ENCODE measurements at regions not wholly inside any gene's neighbourhood (a gene's known extent, or its start where the extent isn't known, plus 50 kb on each side); places are given as distances from the start of the nearest gene placed in this dataset.

GRCh38 chr1:57845041-57845440 lies 421.2 kb upstream of the DAB1 start:
- H3K27me3 ChIP-seq (replicated peaks in 1 of 2; ENCODE audit: control insufficient read depth in 2 of 2, insufficient read depth in 2 of 2, low read length in 1 of 2), result no peaks in the 10 kb centered on the region
- H3K4me3 ChIP-seq, result no peak overlapping the region
- ATAC-seq (no peak), DNase-seq (ENCODE audit: low read depth, low spot score) (no peak), FAIRE-seq (no peak)
- WGBS (ENCODE audit: insufficient coverage, insufficient replicate concordance, low lambda C conversion rate, missing lambda C conversion rate), result 0% methylated on average over 1 of the region's 1 CpG
- in situ Hi-C loops (cut with MboI), result no loop called here
- H3K27ac ChIP-seq (ENCODE audit: control insufficient read depth, insufficient read depth), result no peak overlapping the region
- POLR2A ChIA-PET, result no interaction called here
- CTCF ChIA-PET, result interaction anchor here (1.2 to 1.4 kb wide), 2 partner anchors 9 to 10 kb away, joined by 4 read pairs; no protein-coding TSS in a partner anchor
- SMC1A ChIA-PET (ENCODE audit: uncharacterized antibody, unreplicated experiment), result interaction anchor here (1.4 to 1.5 kb wide), 2 partner anchors 10 to 22 kb away, joined by 3 to 5 read pairs; no protein-coding TSS in a partner anchor
- no peaks in the 10 kb centered on the region for H3K4me1 ChIP-seq (ENCODE audit: control insufficient read depth, insufficient read depth, low read length)
- no peak overlapping the region for H2AFZ ChIP-seq (ENCODE audit: control insufficient read depth, low read depth, low read length)
- H3K9ac ChIP-seq (ENCODE audit: control insufficient read depth, insufficient read depth, low read length), result no peak overlapping the region
- RAD21 ChIA-PET (ENCODE audit: unreplicated experiment), result no interaction called here
- no peaks in the 10 kb centered on the region for H3K79me2 ChIP-seq (ENCODE audit: control insufficient read depth, insufficient read depth, low read length)
- H3K9me3 ChIP-seq (replicated peaks; ENCODE audit: control insufficient read depth, insufficient read depth, low read length), result no peaks in the 10 kb centered on the region
- BruUV-seq (replicated peaks), result no TSS peak
- TF ChIP-seq HDGF (IDR thresholded peaks at IDR 0.05) (no peak), POLR2A (IDR thresholded peaks at IDR 0.05; ENCODE audit: low read depth, low read length) (no peak), E2F4 (IDR thresholded peaks at IDR 0.05; ENCODE audit: low read depth, low read length) (no peak), SUPT20H (IDR thresholded peaks at IDR 0.05; ENCODE audit: borderline replicate concordance, control insufficient read depth, low read depth, low read length) (no peak), ELK1 (IDR thresholded peaks at IDR 0.05; ENCODE audit: low read depth, low read length) (no peak)
- H3K4me2 ChIP-seq (ENCODE audit: control insufficient read depth, insufficient read depth), result no peak overlapping the region
- H4K20me1 ChIP-seq (ENCODE audit: control insufficient read depth, insufficient read depth), result no peaks in the 10 kb centered on the region
- intact Hi-C loops (cut with micrococcal nuclease; ENCODE audit: unreplicated experiment), result no loop called here
- no peaks in the 10 kb centered on the region for H3K36me3 ChIP-seq (ENCODE audit: control insufficient read depth in 2 of 2, insufficient read depth in 2 of 2, low read length in 1 of 2)

All from GM12878 (cell line).